ENCODE measurements at regions not wholly inside any gene's neighbourhood (a gene's known extent, or its start where the extent isn't known, plus 50 kb on each side); places are given as distances from the start of the nearest gene placed in this dataset.

DNA sequence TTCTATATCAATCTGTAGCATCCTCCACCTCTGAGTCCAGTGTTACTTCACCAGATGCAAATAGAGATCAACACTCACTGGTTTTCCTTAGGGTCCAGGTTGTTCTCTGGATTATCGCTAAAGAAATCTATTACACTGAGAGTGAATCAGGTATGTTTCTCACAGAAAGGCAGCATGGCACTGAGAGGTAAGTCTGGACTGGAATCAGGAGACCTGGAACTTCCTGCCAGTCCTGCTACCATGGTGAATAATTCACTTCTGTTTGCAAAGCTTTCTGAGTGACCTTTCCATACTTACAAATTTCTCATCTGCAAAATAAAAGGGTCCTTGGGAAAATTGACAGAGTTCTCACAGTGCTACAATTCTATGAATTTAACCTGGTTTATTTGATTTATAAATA is 1583.3 kb downstream of the MRPL39 start:
- Histone ChIP-seq H3K27ac (no peak overlapping the region), H3K4me3 (no peak overlapping the region), H3K36me3 (no peaks in the 10 kb centered on the region), H3K9me3 (no peaks in the 10 kb centered on the region), H3K27me3 (no peaks in the 10 kb centered on the region), H3K4me1 (ENCODE audit: insufficient read depth) (peaks cover 2% of the 10 kb centered on the region)
- 86 to 90% (median 88%) methylated on average over 1 of the region's 1 CpG for WGBS, 3 donors
- DNase-seq = no peak
- TF ChIP-seq EP300 (IDR thresholded peaks at IDR 0.05) = no peak
- no peak for TF ChIP-seq POLR2A (IDR thresholded peaks at IDR 0.05)
- TF ChIP-seq CTCF (IDR thresholded peaks at IDR 0.05) = no peak
- intact Hi-C loops (cut with DNase I) = no loop called here

DNA sequence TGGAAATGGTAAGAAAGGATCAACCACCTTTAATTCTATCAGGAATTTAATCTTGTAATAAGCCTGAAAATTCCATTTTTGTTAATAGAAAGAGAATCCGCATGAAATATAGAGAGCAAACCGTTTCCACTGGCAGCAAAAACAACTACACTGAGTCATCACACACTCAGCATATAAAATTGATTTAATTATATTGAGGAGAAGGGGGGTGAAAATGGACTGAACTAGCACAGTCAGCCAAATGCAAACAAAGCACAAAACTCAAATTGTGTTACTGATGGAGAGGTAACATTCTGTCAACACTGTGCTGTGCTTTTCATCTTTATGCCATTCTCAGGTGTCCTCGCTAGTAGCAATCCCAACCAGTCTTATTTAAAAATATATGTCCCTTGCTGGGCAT is 1583.9 kb downstream of the MRPL39 start:
- Histone ChIP-seq H3K36me3 (no peaks in the 10 kb centered on the region), H3K27ac (no peak overlapping the region), H3K4me3 (no peak overlapping the region), H3K27me3 (no peaks in the 10 kb centered on the region), H3K9me3 (no peaks in the 10 kb centered on the region), H3K4me1 (ENCODE audit: insufficient read depth) (peaks cover 2% of the 10 kb centered on the region)
- no peak for DNase-seq
- intact Hi-C loops (cut with DNase I) = no loop called here
- TF ChIP-seq POLR2A (IDR thresholded peaks at IDR 0.05) (no peak), EP300 (IDR thresholded peaks at IDR 0.05) (no peak), CTCF (IDR thresholded peaks at IDR 0.05) (no peak)
- 4 to 35% (median 5%) methylated on average over 3 of the region's 3 CpGs for WGBS, 3 donors

DNA sequence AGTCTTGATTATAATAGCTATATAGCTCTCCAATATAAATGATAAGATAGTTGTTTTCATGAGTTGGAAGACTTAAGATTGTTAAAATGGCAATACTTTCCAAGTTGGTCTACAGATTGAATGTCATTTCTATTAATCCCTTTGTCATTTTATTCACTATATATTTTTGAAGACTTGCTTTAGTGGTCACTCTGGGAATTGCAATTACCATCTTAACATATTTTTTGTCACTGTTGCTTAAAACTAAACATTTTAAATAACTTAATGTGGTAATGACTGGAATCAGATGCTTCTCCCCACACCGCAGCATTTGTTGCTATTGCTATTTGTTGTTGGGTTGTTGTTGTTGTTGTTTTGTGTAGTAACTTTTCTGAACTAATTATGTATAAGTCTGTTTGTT is 1592.9 kb downstream of the MRPL39 start:
- TF ChIP-seq EP300 (IDR thresholded peaks at IDR 0.05) (no peak), POLR2A (IDR thresholded peaks at IDR 0.05) (no peak), CTCF (IDR thresholded peaks at IDR 0.05) (no peak)
- DNase-seq = no peak
- intact Hi-C loops (cut with DNase I) = no loop called here
- Histone ChIP-seq H3K27ac (no peak overlapping the region), H3K4me3 (no peak overlapping the region), H3K4me1 (ENCODE audit: insufficient read depth) (no peaks in the 10 kb centered on the region), H3K27me3 (no peaks in the 10 kb centered on the region), H3K36me3 (no peaks in the 10 kb centered on the region), H3K9me3 (no peaks in the 10 kb centered on the region)
- WGBS, 3 donors = 81 to 91% (median 90%) methylated on average over 1 of the region's 1 CpG

DNA sequence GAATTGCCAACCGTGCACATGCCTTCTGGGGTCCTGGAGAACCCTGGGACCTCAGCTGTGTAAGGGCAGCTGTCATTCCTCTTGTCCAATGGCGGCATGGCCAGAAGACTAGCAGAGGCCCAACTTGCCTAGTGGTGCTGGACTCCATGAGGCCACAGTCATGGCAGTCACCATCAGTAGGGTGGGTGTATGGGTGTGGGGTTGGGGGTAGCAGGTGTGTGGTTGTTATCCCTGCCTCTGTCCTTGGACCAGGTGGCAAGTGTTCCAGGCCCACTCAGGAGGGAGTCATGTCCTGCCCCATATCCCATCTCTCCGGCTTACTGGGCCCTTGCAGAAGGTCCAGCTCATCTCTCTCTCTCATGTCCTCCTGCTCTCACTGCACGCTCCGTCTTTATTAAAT is 1596.2 kb downstream of the MRPL39 start:
- Histone ChIP-seq H3K9me3 (no peaks in the 10 kb centered on the region), H3K27me3 (no peaks in the 10 kb centered on the region), H3K36me3 (no peaks in the 10 kb centered on the region), H3K4me1 (ENCODE audit: insufficient read depth) (no peaks in the 10 kb centered on the region), H3K4me3 (no peak overlapping the region), H3K27ac (no peak overlapping the region)
- no peak for DNase-seq
- WGBS, 3 donors = 74 to 87% (median 82%) methylated on average over 5 of the region's 5 CpGs
- no peak for TF ChIP-seq POLR2A (IDR thresholded peaks at IDR 0.05)
- no peak for TF ChIP-seq CTCF (IDR thresholded peaks at IDR 0.05)
- TF ChIP-seq EP300 (IDR thresholded peaks at IDR 0.05) = no peak
- intact Hi-C loops (cut with DNase I) = no loop called here

DNA sequence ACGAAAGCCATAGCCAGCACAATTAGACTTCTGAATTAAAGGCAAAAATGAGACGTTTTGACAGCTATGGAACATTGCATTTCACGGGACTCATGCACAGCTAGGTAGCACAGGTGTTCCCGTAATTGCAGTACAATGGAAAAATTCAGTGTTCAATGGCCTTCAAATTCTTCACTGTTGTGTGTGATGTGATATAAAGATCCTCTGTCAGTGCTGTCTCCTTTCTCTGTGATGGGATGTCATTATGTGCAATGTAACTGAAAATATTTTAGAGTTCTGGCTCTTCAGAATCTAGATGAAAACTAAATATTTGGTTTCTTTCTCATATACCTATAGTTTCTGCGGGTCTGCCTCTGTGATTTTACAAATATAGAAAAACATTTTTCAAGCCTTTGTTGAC is 1599.7 kb downstream of the MRPL39 start:
- DNase-seq = no peak
- Histone ChIP-seq H3K27me3 (no peaks in the 10 kb centered on the region), H3K9me3 (no peaks in the 10 kb centered on the region), H3K4me1 (ENCODE audit: insufficient read depth) (no peaks in the 10 kb centered on the region), H3K27ac (no peak overlapping the region), H3K36me3 (no peaks in the 10 kb centered on the region), H3K4me3 (no peak overlapping the region)
- intact Hi-C loops (cut with DNase I) = no loop called here
- no peak for TF ChIP-seq POLR2A (IDR thresholded peaks at IDR 0.05)
- no peak for TF ChIP-seq EP300 (IDR thresholded peaks at IDR 0.05)
- no peak for TF ChIP-seq CTCF (IDR thresholded peaks at IDR 0.05)
- 80 to 86% (median 85%) methylated on average over 5 of the region's 5 CpGs for WGBS, 3 donors
